A549 (cell line): ENCODE measurements at regions not wholly inside any gene's neighbourhood (a gene's known extent, or its start where the extent isn't known, plus 50 kb on each side); places are given as distances from the start of the nearest gene placed in this dataset.

Experiments used
- ATAC-seq, 2 experiments: fragments of 200-7000 bp in 1 of 2; fragments of >200 bp in 1 of 2; cut with Nextera tagmentation in 1 of 2; cut with Tn5 transposase in 1 of 2; 3 replicates each; pipeline versions ENCODE4 v1.8.0 to v1.9.1; 2018 to 2020; ENCODE audit warnings: mild to moderate bottlenecking in 1 of 2, moderate library complexity in 1 of 2
- CTCF ChIA-PET: fragments of 300-600 bp; sonication (Branson Sonifier 250); formaldehyde crosslinking; extraction: SDS; loops from one replicate; lab custom pipeline; 2021; ENCODE audit warnings: antibody characterized with exemption, inconsistent platforms; lab: Yijun Ruan, JAX
- POLR2A ChIA-PET: fragments of 350-600 bp; formaldehyde crosslinking; extraction: SDS; loops from one replicate; lab custom pipeline; 2021; ENCODE audit warnings: antibody characterized with exemption, inconsistent platforms; lab: Yijun Ruan, JAX
- DNase-seq, 2 experiments: peaks; one replicate each; pipeline versions ENCODE4 v3.0.0 to v3.0.0-alpha.2; 2011 to 2016; ENCODE audit warnings: low read depth in 1 of 2, low spot score in 1 of 2
- FAIRE-seq: peaks from 2 replicates; lab custom pipeline; 2011; peaks lifted over from hg19 to GRCh38; lab: Jason Lieb, UNC
- H3K27ac ChIP-seq, 2 experiments: fragments of >200 bp; sonication (Bioruptor Twin); formaldehyde crosslinking; 3 replicates each; pipeline ENCODE4 v1.5.1; 2016 to 2017
- H3K4me1 ChIP-seq: fragments of >200 bp; sonication (Bioruptor Twin); formaldehyde crosslinking; 3 replicates; pipeline ENCODE4 v1.6.1; 2016
- H3K4me2 ChIP-seq: fragments of >200 bp; sonication (Bioruptor Twin); formaldehyde crosslinking; 3 replicates; pipeline ENCODE4 v1.6.1; 2016
- H3K4me3 ChIP-seq: fragments of >200 bp; sonication (Bioruptor Twin); formaldehyde crosslinking; 3 replicates; pipeline ENCODE4 v1.5.1; 2016
- H3K9me3 ChIP-seq: fragments of >200 bp; sonication (Bioruptor Twin); formaldehyde crosslinking; 3 replicates; pipeline ENCODE4 v1.6.1; 2016
- BHLHE40 ChIP-seq: IDR thresholded peaks from 2 replicates; pipeline ENCODE4 v1.6.1; 2012; ENCODE audit warnings: low read depth, low read length, inconsistent platforms
- CBX2 ChIP-seq: fragments of 200-600 bp; sonication (generic); IDR thresholded peaks from 2 replicates; pipeline ENCODE4 v1.6.1; 2016; ENCODE audit warnings: low read depth, mild to moderate bottlenecking, borderline replicate concordance
- CEBPB ChIP-seq, 2 experiments: fragments of >200 bp in 1 of 2; sonication (Bioruptor Twin) in 1 of 2; formaldehyde crosslinking in 1 of 2; IDR thresholded peaks; 2 replicates each; pipeline ENCODE4 v1.6.1; 2012 to 2016
- CHD2 ChIP-seq: fragments of 150-350 bp; IDR thresholded peaks from 2 replicates; pipeline ENCODE4 v1.6.1; 2014; ENCODE audit warnings: low read length; ENCODE audit not compliant: partially characterized antibody
- CHD4 ChIP-seq: fragments of 200-600 bp; sonication (generic); IDR thresholded peaks from 2 replicates; pipeline ENCODE4 v1.6.1; 2016; ENCODE audit warnings: antibody characterized with exemption, mild to moderate bottlenecking, borderline replicate concordance
- CTCF ChIP-seq: fragments of >200 bp; sonication (Bioruptor Twin); formaldehyde crosslinking; IDR thresholded peaks from 3 replicates; pipeline ENCODE4 v1.5.1; 2016
- E2F6 ChIP-seq: IDR thresholded peaks from 2 replicates; pipeline ENCODE4 v1.6.1; 2012; ENCODE audit warnings: low read depth, borderline replicate concordance
- ELK1 ChIP-seq: fragments of 150-350 bp; IDR thresholded peaks from 2 replicates; pipeline ENCODE4 v1.6.1; 2014; ENCODE audit warnings: low read depth, mild to moderate bottlenecking, low read length
- EP300 ChIP-seq, 2 experiments: fragments of >200 bp; sonication (Bioruptor Twin); formaldehyde crosslinking; IDR thresholded peaks; 2 replicates in 1 of 2; 3 replicates in 1 of 2; pipeline ENCODE4 v1.6.1; 2016 to 2017
- ESRRA ChIP-seq: fragments of 150-350 bp; IDR thresholded peaks from 2 replicates; pipeline ENCODE4 v1.6.1; 2014; ENCODE audit warnings: mild to moderate bottlenecking, low read length, borderline replicate concordance
- FOXS1 ChIP-seq: fragments of 250-450 bp; sonication (Bioruptor Pico); IDR thresholded peaks from 2 replicates; pipeline ENCODE4 v1.5.0; 2020; ENCODE audit warnings: mild to moderate bottlenecking, moderate library complexity
- HDAC2 ChIP-seq: fragments of 200-600 bp; sonication (generic); IDR thresholded peaks from 2 replicates; pipeline ENCODE4 v1.6.1; 2016
- HEYL ChIP-seq: fragments of 250-450 bp; sonication (Bioruptor Pico); IDR thresholded peaks from 2 replicates; pipeline ENCODE4 v1.8.0; 2021; ENCODE audit warnings: mild to moderate bottlenecking, moderate library complexity
- HMGXB4 ChIP-seq: fragments of 250-450 bp; sonication (Bioruptor Pico); IDR thresholded peaks from 2 replicates; pipeline ENCODE4 v1.5.0; 2021; ENCODE audit warnings: mild to moderate bottlenecking, moderate library complexity, borderline replicate concordance
- HOXB13 ChIP-seq: fragments of 250-450 bp; sonication (Bioruptor Pico); IDR thresholded peaks from 2 replicates; pipeline ENCODE4 v1.5.0; 2020; ENCODE audit warnings: low read depth, mild to moderate bottlenecking, moderate library complexity
- JUNB ChIP-seq: fragments of >200 bp; sonication (Bioruptor Twin); formaldehyde crosslinking; IDR thresholded peaks from 2 replicates; pipeline ENCODE4 v1.6.1; 2016
- KDM1A ChIP-seq: fragments of 200-600 bp; sonication (generic); IDR thresholded peaks from 2 replicates; pipeline ENCODE4 v1.6.1; 2016; ENCODE audit warnings: low read depth, mild to moderate bottlenecking
- KDM5A ChIP-seq: fragments of 200-600 bp; sonication (generic); IDR thresholded peaks from 2 replicates; pipeline ENCODE4 v1.6.1; 2016; ENCODE audit warnings: antibody characterized with exemption, mild to moderate bottlenecking
- MAFK ChIP-seq: fragments of 450-650 bp; IDR thresholded peaks from 2 replicates; pipeline ENCODE4 v1.6.1; 2014; ENCODE audit not compliant: partially characterized antibody
- MAZ ChIP-seq: fragments of 150-350 bp; IDR thresholded peaks from 2 replicates; pipeline ENCODE4 v1.6.1; 2014; ENCODE audit warnings: antibody characterized with exemption, low read depth, low read length, borderline replicate concordance
- MYC ChIP-seq: IDR thresholded peaks from 2 replicates; pipeline ENCODE4 v1.6.1; 2012; ENCODE audit warnings: mild to moderate bottlenecking, inconsistent platforms, low read length, improper control_type of control experiment, borderline replicate concordance
- NFE2L2 ChIP-seq: fragments of 150-350 bp; conservative IDR thresholded peaks from 2 replicates; pipeline ENCODE4 v1.6.1; 2014; ENCODE audit warnings: low read length
- NR3C1 ChIP-seq: fragments of >200 bp; sonication (Bioruptor Twin); formaldehyde crosslinking; IDR thresholded peaks from 3 replicates; pipeline ENCODE4 v1.6.1; 2017
- PHF8 ChIP-seq: fragments of 200-600 bp; sonication (generic); IDR thresholded peaks from 2 replicates; pipeline ENCODE4 v1.6.1; 2016; ENCODE audit warnings: low read depth, mild to moderate bottlenecking, antibody characterized with exemption, moderate library complexity, borderline replicate concordance
- POLR2AphosphoS2 ChIP-seq: conservative IDR thresholded peaks from 2 replicates; pipeline ENCODE4 v1.6.1; 2012; ENCODE audit warnings: low read length, improper control_type of control experiment, inconsistent platforms
- RNF2 ChIP-seq: fragments of 200-600 bp; sonication (generic); IDR thresholded peaks from 2 replicates; pipeline ENCODE4 v1.6.1; 2016; ENCODE audit warnings: low read depth, mild to moderate bottlenecking, antibody characterized with exemption, moderate library complexity, borderline replicate concordance
- SMC3 ChIP-seq: fragments of >200 bp; sonication (Bioruptor Twin); formaldehyde crosslinking; IDR thresholded peaks from 3 replicates; pipeline ENCODE4 v1.6.1; 2018; ENCODE audit warnings: inconsistent platforms
- TFCP2L1 ChIP-seq: fragments of 250-450 bp; sonication (Bioruptor Pico); IDR thresholded peaks from 2 replicates; pipeline ENCODE4 v1.5.0; 2021; ENCODE audit warnings: mild to moderate bottlenecking
- TP53 ChIP-seq: fragments of 250-450 bp; sonication (Bioruptor Pico); IDR thresholded peaks from 2 replicates; pipeline ENCODE4 v1.5.0; 2021; ENCODE audit warnings: mild to moderate bottlenecking, moderate library complexity
- ZC3H11A ChIP-seq: fragments of 450-650 bp; IDR thresholded peaks from 2 replicates; pipeline ENCODE4 v1.6.1; 2014; ENCODE audit warnings: antibody characterized with exemption, mild to moderate bottlenecking
- ZFP36 ChIP-seq: fragments of 450-650 bp; IDR thresholded peaks from 2 replicates; pipeline ENCODE4 v1.6.1; 2014; ENCODE audit warnings: borderline replicate concordance; ENCODE audit not compliant: partially characterized antibody
- WGBS: methylation state at CpG from one replicate; pipeline ENCODE4 v1.1.6; 2017; ENCODE audit errors: missing lambda C conversion rate; 5-methylcytosine and 5-hydroxymethylcytosine counted together

GRCh38 chr1:201666102-201666501, 127.2 kb downstream of the NAV1 start:
- TF ChIP-seq CEBPB (IDR thresholded peaks at IDR 0.05) (no peak), HMGXB4 (CRISPR knock-in tag) (no peak), FOXS1 (CRISPR knock-in tag) (no peak), NR3C1 (no peak), ZFP36 (no peak)
- TF ChIP-seq, all 56 proteins: peak for 0
- no peak overlapping the region for H3K27ac ChIP-seq
- ChIA-PET POLR2A (no interaction called here), CTCF (interaction anchor here (0.6 to 2.0 kb wide), 4 partner anchors 18 to 127 kb away, joined by 3 to 8 read pairs (median 3); no protein-coding TSS in a partner anchor)
- no peaks in the 10 kb centered on the region for H3K4me1 ChIP-seq
- no peak for FAIRE-seq
- H3K4me2 ChIP-seq = no peak overlapping the region
- no peak for DNase-seq
- ATAC-seq = no peak
- WGBS = 96% methylated on average over 5 of the region's 5 CpGs
- no peak overlapping the region for H3K4me3 ChIP-seq
- H3K9me3 ChIP-seq = no peaks in the 10 kb centered on the region

GRCh38 chr1:201666645-201667044, 127.7 kb downstream of the NAV1 start:
- H3K4me1 ChIP-seq = no peaks in the 10 kb centered on the region
- ATAC-seq (no peak), FAIRE-seq (no peak), DNase-seq (no peak)
- no peaks in the 10 kb centered on the region for H3K9me3 ChIP-seq
- no peak overlapping the region for H3K4me3 ChIP-seq
- TF ChIP-seq E2F6 = no peak
- TF ChIP-seq KDM5A = no peak
- no peak for TF ChIP-seq BHLHE40
- no peak for TF ChIP-seq KDM1A
- TF ChIP-seq TFCP2L1 (CRISPR knock-in tag) = no peak
- no peak for TF ChIP-seq PHF8
- no peak for TF ChIP-seq NFE2L2
- no peak for TF ChIP-seq HOXB13 (CRISPR knock-in tag)
- no peak for TF ChIP-seq CEBPB (IDR thresholded peaks at IDR 0.05)
- TF ChIP-seq SMC3 = no peak
- no peak for TF ChIP-seq CTCF
- TF ChIP-seq NR3C1 = no peak
- TF ChIP-seq ZC3H11A = no peak
- TF ChIP-seq TP53 (CRISPR knock-in tag) = no peak
- no peak for TF ChIP-seq MAZ
- TF ChIP-seq POLR2AphosphoS2 = no peak
- TF ChIP-seq RNF2 = no peak
- no peak overlapping the region for H3K4me2 ChIP-seq
- 75% methylated on average over 5 of the region's 5 CpGs for WGBS
- H3K27ac ChIP-seq = no peak overlapping the region
- ChIA-PET POLR2A (no interaction called here), CTCF (interaction anchor here (1.6 kb wide), 1 partner anchor 37 kb away, joined by 3 read pairs; no protein-coding TSS in a partner anchor)

- DNase-seq (no peak), FAIRE-seq (no peak), ATAC-seq (no peak)
- Histone ChIP-seq H3K27ac (no peak overlapping the region), H3K4me1 (no peaks in the 10 kb centered on the region), H3K4me3 (no peak overlapping the region), H3K9me3 (no peaks in the 10 kb centered on the region), H3K4me2 (no peak overlapping the region)
- WGBS = 72% methylated on average over 5 of the region's 5 CpGs
- POLR2A ChIA-PET = no interaction called here
- CTCF ChIA-PET = interaction anchor here (1.0 to 1.6 kb wide), 3 partner anchors 36 to 135 kb away, joined by 3 to 4 read pairs (median 3); no protein-coding TSS in a partner anchor
- TF ChIP-seq HDAC2 (no peak), ESRRA (no peak), HEYL (CRISPR knock-in tag) (no peak), MYC (no peak), CHD2 (no peak), CHD4 (no peak), JUNB (no peak), EP300 (IDR thresholded peaks at IDR 0.05) (no peak), ELK1 (no peak), ZFP36 (no peak), MAFK (no peak), TFCP2L1 (CRISPR knock-in tag) (no peak), TP53 (CRISPR knock-in tag) (no peak), NR3C1 (no peak), CBX2 (no peak)
Observed at GRCh38 chr1:201667479-201667878, 128.6 kb downstream of the NAV1 start.
